Renal cortical epithelial cell (primary cell): ENCODE measurements at regions not wholly inside any gene's neighbourhood (a gene's known extent, or its start where the extent isn't known, plus 50 kb on each side); places are given as distances from the start of the nearest gene placed in this dataset.
"Not testable (repeated sequence)": the region's sequence is repeated elsewhere in the genome, so short reads cannot be mapped to it uniquely, and the experiment has no call there.

Source experiments
- DNase-seq: peaks from one replicate; pipeline ENCODE4 v3.0.0-alpha.2; 2011; ENCODE audit warnings: low read depth

- DNase-seq, result not testable (repeated sequence)
Observed at GRCh38 chr1:148386031-148386398, 97.1 kb downstream of the PPIAL4G start.

DNA sequence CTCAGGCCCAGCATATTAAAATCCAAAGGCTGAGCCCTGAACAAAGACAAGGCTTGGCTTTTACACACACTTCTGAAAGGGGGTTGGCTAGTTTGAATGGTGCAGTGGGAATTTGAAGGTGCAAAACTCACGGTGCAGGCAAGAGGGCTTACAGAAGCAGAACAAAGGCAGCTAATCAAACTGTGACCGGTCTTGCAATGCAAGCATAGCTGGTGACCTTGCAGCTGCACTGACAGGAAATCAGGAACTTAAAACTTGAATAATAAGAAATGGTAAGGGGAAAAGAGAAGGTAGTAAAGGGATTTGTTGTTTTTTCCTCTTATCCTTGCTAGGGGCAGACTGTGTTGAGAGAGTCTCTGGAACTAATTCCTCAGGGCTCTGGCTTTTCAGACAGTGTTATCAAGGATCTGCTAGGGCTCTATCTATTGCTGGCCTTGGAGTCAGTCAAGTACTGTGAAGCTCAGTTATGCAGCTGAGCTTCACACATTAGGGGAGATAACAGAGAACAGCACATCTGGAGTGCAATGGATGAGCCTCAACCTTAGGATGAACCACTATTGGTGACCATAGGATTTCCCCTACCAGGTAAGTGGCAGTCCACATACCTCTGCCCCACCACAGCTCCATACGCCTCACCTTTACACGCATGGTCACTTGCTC is 97.6 kb downstream of the PPIAL4G start:
- no peak for DNase-seq

DNA sequence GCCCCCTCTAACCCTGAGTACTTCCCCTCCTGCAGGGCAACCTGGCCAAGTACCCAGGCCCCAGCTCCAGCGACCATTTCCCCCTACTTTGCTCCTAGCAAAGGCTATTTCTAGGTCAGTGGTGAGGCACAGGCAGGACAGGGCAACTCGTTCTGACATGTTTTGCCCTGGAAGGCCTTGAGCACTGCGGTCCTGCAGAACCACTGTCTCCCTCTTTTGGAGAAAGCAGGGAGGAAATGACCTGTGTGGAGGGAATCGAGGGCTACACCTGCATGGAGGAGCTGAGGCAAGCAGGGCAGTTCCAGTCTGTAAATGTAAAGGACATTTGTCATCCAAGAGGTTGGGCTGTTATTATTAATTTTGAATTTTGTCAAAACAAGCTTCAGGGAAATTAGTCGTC is 99.1 kb downstream of the PPIAL4G start:
- no peak for DNase-seq

- DNase-seq, result no peak
Observed at GRCh38 chr1:148379697-148380096, 103.4 kb downstream of the PPIAL4G start.

DNA sequence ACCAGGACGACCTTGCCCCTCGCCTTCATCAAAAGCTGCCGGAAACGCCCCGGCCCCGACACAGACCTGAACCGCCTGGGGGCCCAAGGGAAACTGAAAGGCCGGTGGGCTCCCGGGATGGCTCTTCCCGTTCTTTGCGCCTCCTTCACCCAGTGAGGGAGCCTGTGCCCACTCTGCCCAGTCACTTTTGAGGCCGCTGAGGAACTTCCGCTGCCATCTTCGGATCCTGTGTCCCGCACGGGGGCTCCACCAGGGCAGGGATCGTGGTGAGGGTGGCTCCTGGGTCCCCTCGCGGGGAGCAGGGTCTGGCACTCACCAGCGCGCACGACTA is 104.0 kb downstream of the PPIAL4G start:
- DNase-seq, result no peak

GRCh38 chr1:148377992-148378391 is 105.1 kb downstream of the PPIAL4G start:
- DNase-seq, result not testable (repeated sequence)

DNA sequence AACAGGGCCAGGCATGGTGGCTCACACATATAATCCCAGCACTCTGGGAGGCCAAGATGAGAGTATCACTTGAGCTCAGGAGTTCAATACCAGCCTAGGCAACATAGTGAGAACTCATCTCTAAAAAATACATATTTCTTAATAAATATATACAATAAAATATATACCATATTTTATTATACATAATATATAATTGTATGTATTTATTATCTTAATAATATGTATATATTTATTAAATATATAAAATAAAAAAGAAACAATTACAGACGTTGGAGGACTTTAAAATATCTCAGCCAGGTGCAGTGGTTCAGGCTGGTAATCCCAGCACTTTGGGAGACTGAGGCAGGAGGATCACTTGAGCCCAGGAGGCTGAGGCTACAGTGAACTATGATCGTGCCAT is 106.1 kb downstream of the PPIAL4G start:
- not testable (repeated sequence) for DNase-seq

DNA sequence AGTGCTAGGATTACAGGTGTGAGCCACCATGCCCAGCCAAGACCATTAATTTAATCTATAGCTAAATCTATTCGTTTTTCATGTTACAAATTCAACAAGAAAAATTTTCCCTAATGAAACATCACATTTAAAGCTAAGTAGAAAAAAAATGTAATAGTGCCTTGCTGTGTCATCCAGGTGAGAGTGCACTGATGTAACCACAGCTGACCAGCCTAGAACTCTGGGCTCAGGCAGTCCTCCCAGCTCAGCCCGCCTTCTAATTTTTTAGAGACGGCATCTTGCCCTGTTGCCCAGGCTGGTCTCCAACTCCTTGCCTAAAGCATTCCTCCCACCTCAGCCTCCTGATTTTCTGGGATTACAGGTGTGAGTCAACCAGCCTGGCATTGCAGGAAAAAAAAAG is 109.0 kb downstream of the PPIAL4G start:
- no peak for DNase-seq

DNA sequence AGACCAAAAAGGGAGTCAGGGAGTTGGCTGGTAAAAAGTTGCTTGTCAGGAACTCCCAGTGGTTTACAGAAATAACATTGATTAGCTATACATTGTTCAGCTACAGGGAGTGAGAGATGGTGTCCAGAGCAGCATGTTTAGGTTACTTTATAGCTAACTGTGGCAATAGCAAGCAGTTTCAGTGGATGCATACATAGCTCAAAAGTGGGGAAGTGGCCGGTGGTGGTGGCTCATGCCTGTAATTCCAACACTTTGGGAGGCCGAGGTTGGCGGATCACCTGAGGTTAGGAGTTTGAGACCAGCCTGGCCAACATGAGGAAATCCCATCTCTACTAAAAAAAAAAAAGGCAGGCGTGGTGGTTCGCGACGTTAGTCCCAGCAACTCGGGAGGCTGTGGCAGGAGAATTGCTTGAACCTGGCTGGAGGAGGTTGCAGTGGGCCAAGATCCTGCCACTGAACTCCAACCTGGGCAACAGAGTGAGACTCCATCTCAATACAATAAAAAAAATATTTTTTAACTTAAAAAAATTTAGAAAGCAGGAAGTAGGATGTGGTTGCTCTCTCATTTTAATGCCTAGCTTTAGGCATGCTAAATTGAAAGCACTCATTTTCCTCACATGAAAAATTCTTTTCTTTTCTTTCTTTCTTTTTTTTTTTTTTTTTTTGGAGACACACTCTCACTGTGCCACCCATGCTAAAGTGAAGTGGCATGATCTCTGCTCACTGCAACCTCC is 109.7 kb downstream of the PPIAL4G start:
- DNase-seq, result no peak

DNA sequence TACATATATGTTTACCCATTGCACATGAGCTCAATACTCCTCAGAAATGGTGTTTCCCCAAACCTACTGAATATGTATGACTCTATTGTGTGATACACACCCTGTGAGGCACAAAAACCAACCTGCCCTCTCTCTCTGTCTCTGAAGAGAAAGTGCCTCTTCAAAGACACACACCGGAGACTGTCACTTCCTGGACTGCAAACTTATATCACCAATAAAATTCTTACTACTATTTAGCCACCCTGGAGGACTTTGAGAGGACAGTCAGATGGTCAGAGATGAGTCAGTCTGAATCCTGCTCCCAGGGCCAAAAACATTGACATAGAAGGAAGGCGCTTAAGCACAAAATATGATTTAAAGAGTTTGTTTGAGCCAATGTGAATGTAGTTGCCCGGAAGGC is 110.4 kb downstream of the PPIAL4G start:
- DNase-seq, result no peak

DNA sequence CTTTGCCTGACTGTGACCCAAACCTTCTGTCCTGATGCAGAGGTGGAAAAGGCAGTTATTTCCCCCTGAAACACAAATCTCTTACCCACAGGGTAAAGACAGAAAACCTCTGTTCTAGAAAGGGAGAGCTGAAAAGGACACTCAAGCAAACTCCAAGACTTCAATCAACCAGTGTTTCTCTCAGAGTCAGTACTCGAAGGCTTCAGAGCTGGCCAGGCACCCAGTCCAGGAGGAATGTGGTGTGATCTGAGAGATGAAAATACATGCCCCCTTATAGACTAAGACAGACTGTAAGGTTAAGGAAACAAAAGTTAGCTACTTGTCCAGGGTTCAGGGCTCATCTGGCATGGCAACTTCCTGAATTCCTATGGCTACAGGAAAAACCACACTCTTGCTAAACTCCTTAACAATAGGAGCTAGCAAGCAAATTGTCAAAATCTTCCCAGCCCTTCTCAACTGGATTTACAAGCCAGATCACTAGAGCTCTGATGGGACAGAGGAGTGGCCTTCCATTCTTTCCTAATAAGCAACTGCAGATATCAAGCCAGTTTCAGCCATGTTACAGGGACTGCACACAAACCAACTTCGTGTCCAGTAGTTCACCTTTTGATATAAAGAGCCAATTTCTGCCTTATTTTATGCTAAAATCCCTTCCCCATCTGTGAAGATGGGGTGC is 110.9 kb downstream of the PPIAL4G start:
- DNase-seq, result peak; percentile 62

- DNase-seq, result peak; percentile 67
Observed at GRCh38 chr1:148371551-148371994, 111.5 kb downstream of the PPIAL4G start.

- DNase-seq, result not testable (repeated sequence)
Observed at GRCh38 chr1:148370661-148371060, 112.4 kb downstream of the PPIAL4G start.

- no peak for DNase-seq
Observed at GRCh38 chr1:148367596-148367995, 115.5 kb downstream of the PPIAL4G start.

DNA sequence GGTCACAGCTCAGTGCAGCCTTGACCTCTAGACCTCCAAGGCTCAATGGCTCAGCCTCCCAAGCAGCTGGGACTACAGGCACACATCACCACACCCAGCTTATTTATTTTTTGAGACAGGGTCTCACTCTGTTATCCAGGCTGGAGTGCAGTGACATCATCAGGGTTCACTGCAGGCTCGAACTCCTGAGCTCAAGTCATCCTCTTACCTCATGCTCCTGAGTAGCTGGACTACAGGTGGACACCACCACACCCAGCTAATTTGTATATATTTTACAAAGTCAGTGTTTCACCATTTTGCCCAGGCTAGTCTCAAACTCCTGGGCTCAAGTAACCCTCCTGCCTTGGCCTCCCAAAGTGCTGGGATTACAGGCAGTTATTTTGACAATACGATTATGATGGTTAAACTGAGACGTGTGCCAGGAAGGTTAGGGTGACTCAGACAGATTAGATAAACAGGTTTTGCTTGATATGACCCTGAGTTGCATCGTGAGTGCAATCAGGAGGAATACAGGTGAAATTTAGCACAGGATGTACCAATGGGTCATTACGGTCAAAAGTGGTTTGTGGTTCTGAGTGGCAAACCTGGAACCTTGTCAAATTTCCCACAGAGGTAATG is 116.9 kb downstream of the PPIAL4G start:
- not testable (repeated sequence) for DNase-seq

DNA sequence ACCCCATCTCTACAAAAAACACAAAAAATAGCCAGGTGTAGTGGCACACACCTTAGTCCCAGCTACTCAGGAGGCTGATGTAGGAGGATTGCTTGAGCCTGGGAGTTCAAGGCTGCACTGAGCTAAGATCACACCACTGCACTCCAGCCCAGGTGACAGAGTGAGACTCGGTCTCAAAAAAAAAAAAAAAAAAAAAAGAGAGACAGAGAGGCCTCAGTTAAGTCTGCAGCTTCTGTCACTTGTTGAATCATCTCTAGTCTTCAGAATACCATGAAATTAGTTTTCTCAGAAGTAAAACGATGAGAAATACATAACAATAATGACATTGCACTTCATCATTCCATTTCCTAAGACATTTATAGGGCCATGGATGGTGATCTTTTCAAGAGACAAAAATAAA is 118.0 kb downstream of the PPIAL4G start:
- DNase-seq, result not testable (repeated sequence)

- DNase-seq, result not testable (repeated sequence)
Observed at GRCh38 chr1:148363979-148364378, 119.1 kb downstream of the PPIAL4G start.

GRCh38 chr1:148363439-148363810 is 119.7 kb downstream of the PPIAL4G start:
- no peak for DNase-seq

GRCh38 chr1:148362626-148363438 is 120.3 kb downstream of the PPIAL4G start:
- DNase-seq, result no peak

DNA sequence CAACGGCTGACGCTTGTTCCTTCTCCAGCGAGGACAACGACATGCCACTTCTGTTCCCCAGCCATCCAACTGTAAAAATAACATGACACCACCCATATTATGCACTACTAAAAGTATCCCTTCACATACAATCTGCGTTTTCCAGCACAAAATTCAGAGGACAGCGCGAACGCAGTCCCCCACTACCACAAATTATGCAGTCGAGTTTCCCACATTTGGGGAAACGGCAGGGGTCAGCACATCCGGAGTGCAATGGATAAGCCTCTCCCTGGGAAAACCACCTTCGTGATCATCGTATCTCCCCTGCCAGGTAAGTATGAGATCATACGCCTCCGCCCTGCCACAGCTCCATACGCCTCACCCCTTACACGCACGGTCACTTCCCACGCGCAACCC is 120.9 kb downstream of the PPIAL4G start:
- no peak for DNase-seq

DNA sequence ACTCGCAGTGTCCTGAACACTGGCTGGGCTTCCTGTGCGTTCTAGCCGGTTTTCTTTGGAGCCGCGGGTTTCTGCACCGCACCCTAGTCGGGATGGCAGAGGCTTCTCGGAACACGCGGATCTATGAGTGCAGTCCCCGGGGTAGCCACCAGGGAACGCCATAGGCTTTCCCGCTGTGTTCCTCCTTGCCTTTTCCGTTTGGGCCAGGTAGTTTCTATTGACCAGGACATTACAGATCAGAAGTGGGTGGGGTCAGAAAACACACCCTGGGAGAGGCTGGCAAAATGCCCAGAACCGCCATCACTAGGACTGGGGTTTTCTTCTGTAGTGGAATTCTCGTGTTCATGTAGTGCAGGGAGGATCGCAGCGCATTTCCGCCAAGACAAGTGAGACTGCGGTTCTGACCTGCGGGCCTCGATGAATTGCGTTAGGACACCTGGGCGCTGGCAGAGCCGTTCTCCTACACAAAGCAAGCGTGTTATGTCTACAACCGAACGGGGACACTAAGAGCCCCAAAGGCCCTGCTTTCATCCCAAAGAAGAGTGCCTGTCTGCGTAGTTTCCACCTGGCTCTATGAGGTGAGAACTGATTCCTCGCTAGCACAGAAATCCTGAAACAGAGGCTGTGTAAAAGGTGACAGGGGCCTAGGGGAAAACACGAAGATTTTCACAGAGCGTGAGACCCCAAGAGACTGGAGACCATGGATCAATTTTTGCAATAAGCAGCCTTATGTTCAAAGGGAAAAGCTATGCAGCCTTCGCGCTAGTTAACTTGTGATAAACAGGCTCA is 121.5 kb downstream of the PPIAL4G start:
- peak; percentile 63 for DNase-seq
